HG02884 (cell line): ENCODE measurements at regions not wholly inside any gene's neighbourhood (a gene's known extent, or its start where the extent isn't known, plus 50 kb on each side); places are given as distances from the start of the nearest gene placed in this dataset.

ENCODE experiments used
- ATAC-seq: cut with Tn5 transposase; IDR thresholded peaks from one replicate; pipeline ENCODE4 v1.9.1; 2021; ENCODE audit warnings: mild to moderate bottlenecking, moderate library complexity; ENCODE audit not compliant: unreplicated experiment

DNA sequence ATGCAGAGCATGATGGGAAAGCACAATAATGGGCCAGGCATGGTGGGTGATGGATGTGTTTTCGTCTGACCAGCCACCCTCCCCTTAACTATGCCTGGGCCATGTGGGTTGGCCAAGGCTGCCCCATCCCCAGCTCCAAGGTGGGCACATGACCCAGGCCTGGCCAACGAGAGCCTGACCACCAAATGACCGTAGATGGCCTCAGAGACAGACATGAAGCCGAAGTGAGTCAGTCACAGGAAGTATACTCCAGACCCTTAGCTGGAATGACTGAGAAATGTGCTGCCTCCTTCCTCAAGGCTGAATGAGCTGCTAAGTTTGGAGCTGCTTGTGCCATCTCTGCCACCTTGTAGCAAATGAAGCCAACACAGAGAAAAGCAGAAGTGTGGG is 233.6 kb downstream of the BCL11B start:
- ATAC-seq = no peak

DNA sequence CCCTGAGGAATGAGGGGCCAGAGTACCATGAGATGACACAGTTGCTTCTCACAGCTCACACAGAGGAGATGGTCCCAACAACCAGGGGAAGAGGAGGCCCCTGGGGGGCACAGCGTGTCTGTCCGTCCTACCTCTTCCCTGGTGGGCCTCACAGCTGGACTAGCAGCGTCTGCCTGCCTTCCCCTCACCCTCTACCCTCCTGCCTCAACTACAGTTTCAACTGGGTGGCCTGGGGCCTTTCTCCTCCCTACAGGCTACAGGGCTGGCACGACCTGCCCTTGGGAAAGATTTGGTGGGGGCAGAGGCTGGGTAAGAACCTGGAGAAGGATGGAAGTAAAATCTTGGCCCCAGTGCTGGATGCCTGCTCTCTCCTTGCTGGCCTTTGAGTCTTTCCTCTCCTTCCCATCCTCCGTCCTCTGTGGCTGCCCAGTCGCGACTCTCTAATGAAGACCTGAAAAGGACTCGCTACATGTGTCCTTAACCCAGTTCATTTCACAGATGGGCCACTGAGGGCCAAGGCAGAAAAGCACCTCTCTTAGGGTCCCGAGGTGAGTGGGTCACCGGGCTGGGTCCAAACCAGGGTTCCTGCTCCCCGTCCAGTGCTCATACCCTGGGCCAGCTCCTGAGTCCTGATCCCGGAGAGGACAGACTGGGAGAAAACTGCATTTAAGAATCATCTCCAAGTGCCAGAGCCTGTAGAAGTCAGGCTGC is 232.5 kb downstream of the BCL11B start:
- no peak for ATAC-seq

DNA sequence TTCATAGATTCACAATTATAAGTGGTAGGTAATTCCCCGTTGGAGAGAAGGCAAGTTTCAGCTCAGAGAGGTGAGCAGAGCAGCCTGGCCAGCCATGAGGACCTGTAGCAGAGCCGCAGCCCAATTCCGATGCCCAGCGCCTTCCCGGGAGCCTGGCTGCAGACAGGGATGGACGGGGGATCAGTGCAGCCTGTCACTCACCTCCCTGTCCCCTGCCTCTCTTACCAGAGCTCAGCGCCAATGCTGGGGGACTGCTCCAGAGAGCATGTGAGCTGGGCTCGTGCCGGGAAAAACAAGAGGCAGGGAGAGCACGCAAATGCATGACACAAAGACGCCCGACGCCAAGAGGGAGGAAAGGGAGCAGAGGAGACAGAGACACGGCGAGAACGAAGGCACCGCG is 231.9 kb downstream of the BCL11B start:
- no peak for ATAC-seq

GRCh38 chr14:99040711-99041110 is 231.3 kb downstream of the BCL11B start:
- ATAC-seq = no peak

- ATAC-seq = no peak
These were observed 230.7 kb downstream of the BCL11B start for GRCh38 chr14:99041141-99041819.

GRCh38 chr14:99041820-99042174 is 230.2 kb downstream of the BCL11B start:
- no peak for ATAC-seq

DNA sequence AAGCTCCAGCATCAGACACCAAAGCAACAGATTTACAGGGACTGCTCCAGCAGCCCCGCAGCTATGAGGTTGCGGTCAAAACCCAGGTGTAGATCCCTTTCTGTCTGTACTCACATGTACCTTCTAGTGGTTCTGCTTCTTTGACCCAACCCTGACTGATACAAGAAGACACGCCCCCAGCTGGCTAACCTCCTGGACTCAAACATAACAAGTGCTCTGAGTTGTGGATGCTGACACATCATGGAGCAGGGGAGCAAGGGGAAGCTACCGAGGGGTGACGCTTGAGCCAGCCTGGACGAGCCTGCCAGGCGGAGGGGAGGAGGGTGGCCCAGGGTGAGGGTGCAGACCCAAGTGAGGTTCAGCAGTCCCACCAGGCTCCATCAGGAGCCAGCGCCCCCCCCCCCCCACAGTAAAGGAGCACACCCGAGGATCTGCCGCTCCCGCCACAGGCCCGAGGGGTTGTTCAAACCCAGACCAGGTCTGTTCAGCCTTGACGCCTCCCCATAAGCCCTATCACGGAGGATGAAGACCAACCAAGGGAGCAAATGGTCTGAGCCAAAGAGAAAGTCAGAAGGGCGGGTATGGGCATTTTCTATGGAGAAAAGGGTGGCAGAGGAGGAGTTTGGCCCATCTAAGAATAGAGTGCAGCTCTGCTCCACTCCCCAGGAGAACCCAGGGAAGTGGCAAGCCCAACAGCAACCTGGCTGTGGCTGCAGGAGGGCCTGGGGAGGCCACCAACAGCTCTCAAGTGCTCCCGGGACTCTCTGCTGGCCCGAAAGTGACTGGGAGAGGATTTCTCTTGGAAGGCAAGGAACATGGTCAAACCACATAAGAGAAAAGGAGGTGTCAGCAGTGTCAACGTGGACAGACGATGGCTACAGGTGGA is 229.4 kb downstream of the BCL11B start:
- no peak for ATAC-seq

DNA sequence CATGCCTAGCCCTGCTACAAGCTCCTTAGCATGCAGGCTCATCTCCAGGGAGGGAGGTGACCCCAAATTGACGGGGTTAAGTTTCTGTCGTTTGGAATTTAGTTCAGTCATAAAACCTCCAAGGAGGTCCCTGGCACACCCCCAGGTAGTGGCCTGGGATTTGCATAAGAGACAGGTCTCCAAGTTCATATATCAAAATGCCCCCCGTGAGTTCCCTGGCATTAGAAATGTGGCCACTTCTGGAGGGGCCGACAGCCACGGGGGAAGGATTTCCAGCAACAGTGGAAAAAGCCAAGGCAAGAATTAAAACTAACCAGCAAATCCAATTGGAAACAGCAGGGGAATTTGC is 228.8 kb downstream of the BCL11B start:
- no peak for ATAC-seq

- ATAC-seq = no peak
These were observed 228.2 kb downstream of the BCL11B start for GRCh38 chr14:99043756-99044155.

- ATAC-seq = no peak
These were observed 224.5 kb downstream of the BCL11B start for GRCh38 chr14:99047441-99048031.

DNA sequence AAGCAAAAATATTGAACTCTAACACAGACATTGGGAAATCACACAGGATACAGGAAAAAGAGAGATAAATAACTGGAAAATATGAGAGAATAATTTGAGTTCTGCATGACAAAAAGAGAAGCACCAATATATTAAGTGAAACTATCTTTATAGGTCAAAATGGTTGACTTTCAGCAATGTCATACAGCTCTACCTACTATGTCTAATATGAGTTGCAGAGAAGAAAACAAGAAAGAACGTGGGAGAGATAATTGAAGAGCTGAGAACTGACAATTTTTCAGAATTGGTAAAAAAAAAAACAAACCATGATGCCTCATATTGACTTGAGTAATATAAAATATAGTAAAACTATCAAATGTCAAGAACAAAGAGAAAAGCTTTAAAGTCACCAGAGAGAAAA is 221.7 kb downstream of the BCL11B start:
- ATAC-seq = no peak

DNA sequence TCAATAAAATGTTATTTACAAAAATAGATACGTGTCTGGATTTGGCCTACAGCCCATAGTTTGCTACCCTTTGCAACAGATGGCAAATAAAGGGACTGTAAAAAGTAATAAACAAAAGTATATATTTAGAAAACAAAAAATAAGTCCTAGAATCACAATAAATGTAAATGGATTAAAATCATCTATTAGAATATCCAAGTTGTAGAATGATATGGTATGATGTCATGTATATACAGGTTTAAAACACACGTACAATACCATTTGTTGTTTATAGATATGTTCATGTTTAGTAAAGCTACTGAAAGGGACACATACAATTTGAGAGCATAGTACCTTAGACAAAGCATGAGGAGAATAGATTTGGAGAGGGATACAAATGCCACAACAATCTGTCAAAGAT is 219.5 kb downstream of the BCL11B start:
- no peak for ATAC-seq

GRCh38 chr14:99055019-99055418 is 217.0 kb downstream of the BCL11B start:
- no peak for ATAC-seq

DNA sequence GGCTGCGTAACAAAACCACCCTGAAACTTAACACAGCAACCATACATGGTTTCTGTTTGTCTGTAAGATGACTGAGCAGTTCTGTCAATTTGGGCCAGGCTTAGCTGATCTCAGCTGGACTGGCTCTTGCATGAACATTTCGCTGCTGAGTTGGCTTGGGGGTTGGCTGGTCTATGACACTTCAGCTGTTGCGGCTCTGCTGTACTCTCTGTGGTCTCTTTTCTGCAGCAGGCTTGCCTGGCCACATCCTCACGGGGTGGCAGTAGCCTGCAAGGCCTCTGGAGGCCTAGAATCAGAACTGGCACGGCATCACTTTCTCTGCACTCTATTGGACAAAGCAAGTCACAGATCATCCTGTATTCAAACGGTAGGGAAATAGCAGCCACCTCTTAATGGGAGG is 216.2 kb downstream of the BCL11B start:
- ATAC-seq = no peak

GRCh38 chr14:99057576-99058083 is 214.4 kb downstream of the BCL11B start:
- ATAC-seq = no peak

GRCh38 chr14:99058542-99058941 is 213.5 kb downstream of the BCL11B start:
- ATAC-seq = no peak

DNA sequence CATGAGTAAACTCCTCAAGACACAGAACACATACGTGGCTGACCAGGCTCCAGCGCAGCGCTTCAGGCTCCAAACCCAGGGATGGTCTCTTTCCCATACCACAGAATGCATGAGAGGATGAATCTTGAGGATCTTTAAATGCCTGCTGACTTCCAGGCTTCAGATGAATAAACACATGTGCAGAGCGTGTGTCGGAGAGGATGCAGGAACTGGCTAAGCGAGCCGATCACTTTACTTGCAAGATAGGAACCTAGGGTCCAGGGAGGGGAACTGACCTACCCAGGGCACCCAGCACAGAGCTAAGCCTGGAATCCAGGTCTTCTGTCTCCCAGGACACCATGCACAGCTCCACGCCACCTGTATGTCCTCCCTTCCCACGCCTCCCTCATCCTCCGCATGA is 209.8 kb downstream of the BCL11B start:
- ATAC-seq = no peak

DNA sequence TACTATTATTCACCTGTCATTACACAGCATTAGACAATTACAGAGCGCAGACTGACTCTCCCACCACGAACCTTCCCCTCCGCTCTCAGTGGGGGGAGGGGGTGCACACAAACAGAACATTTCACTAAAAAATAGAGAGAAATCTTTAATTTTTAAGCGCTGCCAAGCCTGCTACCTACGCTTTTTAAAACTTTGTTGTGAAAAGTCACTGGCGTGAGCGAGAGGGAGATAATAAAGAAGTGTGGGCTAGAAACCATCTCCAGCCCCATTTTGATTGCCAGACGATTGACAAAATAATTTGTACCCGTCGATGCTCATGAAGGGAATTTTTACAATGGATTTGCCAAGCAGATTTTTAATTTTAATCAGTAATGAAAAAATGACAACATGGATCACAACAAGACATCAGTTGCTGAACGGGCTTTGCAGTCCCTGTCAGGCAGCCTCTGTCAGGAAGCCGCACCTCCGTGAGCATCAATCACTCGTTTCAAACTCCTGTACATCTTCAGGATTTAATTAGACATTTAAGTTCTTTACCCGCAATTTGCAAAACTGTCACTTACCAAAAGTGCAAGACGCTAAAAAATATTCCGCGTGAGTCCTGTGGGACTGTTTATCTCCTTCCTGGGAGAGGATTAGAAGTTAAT is 209.1 kb downstream of the BCL11B start:
- ATAC-seq = no peak

DNA sequence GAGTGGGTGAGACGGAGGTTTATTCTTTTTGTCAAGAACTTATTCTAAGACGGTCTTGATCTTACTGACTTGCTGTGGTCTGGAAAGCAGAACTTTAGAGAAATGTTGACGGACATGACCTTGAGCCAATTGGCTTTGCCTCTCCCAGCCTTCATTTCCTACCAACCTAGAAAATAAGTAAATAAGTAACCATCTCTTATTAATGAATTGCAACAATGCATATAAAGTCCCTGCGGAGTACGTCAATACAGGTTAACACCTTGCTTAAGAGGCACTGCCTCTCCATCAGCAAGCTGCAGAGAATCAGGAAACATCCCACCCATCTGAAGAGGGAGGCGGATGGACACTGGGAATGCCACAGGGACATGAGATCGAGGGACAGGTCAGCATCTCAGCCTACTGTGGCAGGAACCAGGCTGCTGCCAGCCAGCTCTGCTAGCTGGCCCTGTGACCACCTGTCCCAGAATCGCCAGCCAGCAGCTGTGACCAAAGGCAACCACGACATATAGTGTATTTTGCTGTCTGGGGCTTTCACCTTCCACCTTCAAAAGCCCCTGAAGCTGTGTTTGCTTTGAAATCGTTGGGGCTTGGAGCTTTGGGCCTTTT is 208.3 kb downstream of the BCL11B start:
- no peak for ATAC-seq

- ATAC-seq = no peak
These were observed 207.6 kb downstream of the BCL11B start for GRCh38 chr14:99064262-99064954.
